Panc1 (cell line): ENCODE measurements at regions not wholly inside any gene's neighbourhood (a gene's known extent, or its start where the extent isn't known, plus 50 kb on each side); places are given as distances from the start of the nearest gene placed in this dataset.

ENCODE experiments used
- CTCF ChIP-seq: fragments of 450-650 bp; IDR thresholded peaks from 2 replicates; pipeline ENCODE4 v1.5.1; 2017; ENCODE audit warnings: mild to moderate bottlenecking
- POLR2AphosphoS5 ChIP-seq: IDR thresholded peaks from 2 replicates; pipeline ENCODE4 v1.6.1; 2012; ENCODE audit warnings: mild to moderate bottlenecking, low read depth, low read length, moderate library complexity
- SIN3A ChIP-seq: IDR thresholded peaks from 2 replicates; pipeline ENCODE4 v1.6.1; 2012; ENCODE audit warnings: low read depth, mild to moderate bottlenecking, low read length, moderate library complexity, borderline replicate concordance; ENCODE audit not compliant: insufficient read depth

GRCh38 chr1:182255494-182255893 lies 136.1 kb downstream of the GLUL start:
- TF ChIP-seq CTCF (no peak), SIN3A (no peak), POLR2AphosphoS5 (no peak)
